GM12873 (cell line): ENCODE measurements at regions not wholly inside any gene's neighbourhood (a gene's known extent, or its start where the extent isn't known, plus 50 kb on each side); places are given as distances from the start of the nearest gene placed in this dataset.

Experiments
- TF ChIP-seq, protein P1 (sequence below): IDR thresholded peaks from 2 replicates; pipeline ENCODE4 v1.5.1; 2012; ENCODE audit warnings: low read depth, mild to moderate bottlenecking, moderate library complexity, low read length, control low read depth; ENCODE audit not compliant: insufficient read depth; ENCODE audit errors: missing control alignments

DNA sequence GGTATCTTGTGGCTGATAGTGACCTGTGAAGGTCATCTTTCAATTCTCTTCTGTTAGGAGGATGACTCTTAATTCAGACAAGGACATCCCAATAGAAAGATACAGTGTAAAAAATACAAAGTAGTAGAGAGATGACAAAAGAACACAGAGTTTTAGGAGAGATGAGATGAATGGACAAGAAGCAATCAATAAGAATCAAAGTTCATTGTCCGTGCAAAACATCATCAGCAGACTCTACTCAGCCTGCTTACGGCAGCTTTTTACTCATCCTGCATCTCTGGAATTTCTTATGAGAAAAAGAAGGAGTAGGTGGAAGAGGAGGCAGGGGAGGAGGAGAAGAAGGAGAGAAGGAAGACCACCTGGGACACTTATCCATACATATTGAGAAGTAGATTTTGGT, 2131.7 kb downstream of the ARAP2 start:
- TF ChIP-seq, protein P1, sequence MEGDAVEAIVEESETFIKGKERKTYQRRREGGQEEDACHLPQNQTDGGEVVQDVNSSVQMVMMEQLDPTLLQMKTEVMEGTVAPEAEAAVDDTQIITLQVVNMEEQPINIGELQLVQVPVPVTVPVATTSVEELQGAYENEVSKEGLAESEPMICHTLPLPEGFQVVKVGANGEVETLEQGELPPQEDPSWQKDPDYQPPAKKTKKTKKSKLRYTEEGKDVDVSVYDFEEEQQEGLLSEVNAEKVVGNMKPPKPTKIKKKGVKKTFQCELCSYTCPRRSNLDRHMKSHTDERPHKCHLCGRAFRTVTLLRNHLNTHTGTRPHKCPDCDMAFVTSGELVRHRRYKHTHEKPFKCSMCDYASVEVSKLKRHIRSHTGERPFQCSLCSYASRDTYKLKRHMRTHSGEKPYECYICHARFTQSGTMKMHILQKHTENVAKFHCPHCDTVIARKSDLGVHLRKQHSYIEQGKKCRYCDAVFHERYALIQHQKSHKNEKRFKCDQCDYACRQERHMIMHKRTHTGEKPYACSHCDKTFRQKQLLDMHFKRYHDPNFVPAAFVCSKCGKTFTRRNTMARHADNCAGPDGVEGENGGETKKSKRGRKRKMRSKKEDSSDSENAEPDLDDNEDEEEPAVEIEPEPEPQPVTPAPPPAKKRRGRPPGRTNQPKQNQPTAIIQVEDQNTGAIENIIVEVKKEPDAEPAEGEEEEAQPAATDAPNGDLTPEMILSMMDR, result no peak

DNA sequence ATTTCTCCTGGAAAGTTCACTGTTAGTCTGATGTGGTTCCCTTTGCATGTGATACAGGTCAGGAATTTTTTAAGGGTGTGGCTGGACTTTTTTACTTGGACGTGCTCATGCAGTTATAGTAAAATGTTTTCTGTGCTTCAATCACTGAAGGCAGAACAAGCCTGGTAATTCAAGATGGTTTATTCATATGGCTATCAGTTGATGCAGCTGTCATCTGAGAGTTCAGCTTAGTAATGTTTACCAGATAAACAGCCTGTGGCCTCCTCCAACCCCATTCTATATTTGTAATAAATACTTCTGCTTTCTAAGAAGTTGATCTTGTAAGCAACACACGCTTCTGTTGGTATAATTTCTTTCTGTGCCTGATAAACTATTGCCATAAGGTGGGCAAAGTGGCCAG, 2105.9 kb downstream of the ARAP2 start:
- TF ChIP-seq, protein P1, result no peak

DNA sequence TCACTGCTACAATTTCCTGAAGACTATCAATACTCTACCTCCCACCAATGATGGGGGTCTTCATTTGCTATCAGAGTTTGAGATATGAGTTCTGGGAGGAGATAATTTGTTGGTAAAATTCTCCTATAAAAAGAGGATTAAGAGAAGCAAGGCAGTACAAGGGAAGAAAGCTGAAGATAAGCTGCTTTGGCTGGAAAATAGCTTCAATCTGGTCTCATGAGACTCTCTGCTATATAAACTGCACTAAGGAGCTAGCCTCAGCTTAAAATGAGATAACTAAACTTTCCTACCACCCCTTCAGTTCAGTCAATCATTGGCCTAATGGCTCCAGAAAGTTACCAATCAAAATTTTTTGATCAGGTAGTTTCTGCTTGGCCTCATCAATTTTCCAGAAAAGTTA, 2105.0 kb downstream of the ARAP2 start:
- TF ChIP-seq, protein P1, result no peak

DNA sequence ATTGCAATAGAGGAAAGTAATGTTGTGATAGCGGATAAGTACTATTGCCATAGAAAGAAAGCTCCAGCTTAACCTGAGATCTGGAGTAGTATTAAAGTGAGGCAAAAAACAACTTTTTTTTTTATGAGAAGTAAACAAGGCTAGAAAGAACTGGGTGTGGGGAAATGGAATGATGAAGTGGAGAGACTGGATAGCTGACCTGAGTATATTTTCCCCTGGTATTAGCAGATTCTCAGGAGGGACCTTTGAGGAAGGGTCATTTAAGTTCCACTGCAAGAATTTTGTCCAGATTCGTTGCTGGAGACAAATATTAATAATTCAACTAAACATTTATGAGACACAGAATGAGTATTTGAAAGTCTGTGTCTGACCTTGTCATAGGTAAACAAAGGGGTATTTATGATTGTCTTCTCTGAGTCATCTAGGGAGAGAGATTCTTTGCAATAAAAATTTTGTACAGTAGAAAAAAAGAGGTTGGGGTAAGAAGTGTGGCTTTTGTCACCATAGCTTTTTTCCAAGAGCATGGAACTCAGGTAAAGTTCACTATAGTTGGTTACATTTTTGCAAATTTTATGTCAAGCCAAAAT, 2095.9 kb downstream of the ARAP2 start:
- TF ChIP-seq, protein P1, result no peak

DNA sequence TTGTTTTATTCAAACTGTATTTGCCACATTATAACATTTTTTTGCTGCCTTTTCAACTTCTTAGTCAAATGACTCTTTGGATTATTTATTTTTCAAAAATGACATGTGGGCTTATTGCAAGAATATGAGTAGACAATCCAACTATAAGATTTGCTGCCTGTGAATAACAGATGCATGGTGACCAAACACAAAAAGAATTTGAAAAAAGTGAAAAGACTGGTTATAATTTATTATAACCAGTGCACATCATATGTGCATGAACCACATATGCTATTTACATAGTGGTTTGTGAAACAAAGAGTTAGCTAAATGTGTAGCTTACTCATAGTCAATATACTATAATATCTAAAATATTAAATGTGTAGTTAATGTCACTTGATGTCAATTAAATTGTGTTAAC, 2086.8 kb downstream of the ARAP2 start:
- TF ChIP-seq, protein P1, result no peak

DNA sequence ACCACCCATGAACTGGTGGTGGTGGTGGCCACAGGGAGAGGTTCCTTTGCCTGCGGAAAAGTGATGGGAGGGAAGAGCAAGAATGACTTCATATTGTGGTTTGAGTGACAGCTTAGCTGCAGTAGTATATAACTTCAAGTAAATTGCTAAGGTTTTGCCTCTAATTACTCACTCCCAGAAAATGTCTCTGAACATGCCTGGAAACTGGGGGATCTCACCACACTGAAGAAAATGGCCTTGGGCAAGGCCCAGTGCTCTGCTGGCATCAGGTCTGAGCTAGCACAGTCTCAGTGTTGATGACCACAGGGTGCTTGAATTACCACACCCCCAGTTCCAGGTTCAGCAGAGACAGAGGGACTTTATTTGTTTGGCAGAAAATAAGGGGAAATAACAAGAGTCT, 2085.4 kb downstream of the ARAP2 start:
- TF ChIP-seq, protein P1, result no peak

DNA sequence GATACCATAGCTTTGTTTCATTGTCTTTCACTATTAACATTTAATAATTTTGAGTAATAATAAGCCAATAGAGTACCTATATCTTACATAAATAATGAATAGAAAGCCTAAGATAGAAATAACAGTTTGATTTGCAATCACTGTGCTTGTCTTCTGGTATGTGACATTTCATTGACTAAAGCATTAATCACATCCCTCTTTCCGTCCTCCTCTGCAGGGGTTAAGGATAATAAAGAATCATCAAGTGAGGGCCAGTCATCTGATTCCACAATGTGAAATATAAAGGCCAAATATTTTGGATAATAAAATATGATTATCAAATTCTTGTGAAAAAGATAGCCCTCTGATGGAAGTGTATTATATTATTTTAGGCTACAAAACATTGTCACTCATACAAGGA, 2073.4 kb downstream of the ARAP2 start:
- TF ChIP-seq, protein P1, result no peak

DNA sequence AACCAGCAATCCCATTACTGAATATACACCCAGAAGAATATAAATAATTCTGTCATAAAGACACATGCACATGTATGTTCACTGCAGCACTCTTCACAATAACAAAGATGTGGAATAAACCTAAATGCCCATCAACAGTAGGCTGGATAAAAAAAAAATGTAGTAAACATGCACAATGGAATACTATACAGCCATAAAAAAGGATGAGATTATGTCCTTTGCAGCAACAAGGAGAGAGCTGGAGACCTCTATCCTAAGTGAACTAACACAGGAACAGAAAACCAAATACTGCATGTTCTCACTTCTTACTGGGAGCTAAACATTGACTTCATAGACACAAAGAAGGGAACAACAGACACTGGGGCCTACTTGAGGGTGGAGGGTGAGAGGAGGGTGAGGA, 2067.7 kb downstream of the ARAP2 start:
- TF ChIP-seq, protein P1, result no peak
